Uterus (tissue), 3 donors: ENCODE measurements at regions not wholly inside any gene's neighbourhood (a gene's known extent, or its start where the extent isn't known, plus 50 kb on each side); places are given as distances from the start of the nearest gene placed in this dataset.

Experiments used
- DNase-seq, 2 donors: peaks; one replicate each; pipeline ENCODE4 v3.0.0-alpha.2; 2019 to 2020
- H3K27ac ChIP-seq, 2 donors: fragments of 200-600 bp; sonication (generic); 1 replicate in 1 of 2; 2 replicates in 1 of 2; pipeline ENCODE4 v1.5.1; 2016 to 2018
- H3K27me3 ChIP-seq, 2 donors: fragments of 200-600 bp; sonication (generic); one replicate each; pipeline ENCODE4 v1.5.1; 2018 to 2019; ENCODE audit warnings: control low read depth in 1 of 2
- H3K36me3 ChIP-seq, 2 donors: fragments of 200-600 bp; sonication (generic); one replicate each; pipeline ENCODE4 v1.5.1; 2019; ENCODE audit warnings: control low read depth in 1 of 2
- H3K4me1 ChIP-seq, 2 donors: fragments of 200-600 bp; sonication (generic); one replicate each; pipeline ENCODE4 v1.5.1; 2018 to 2019; ENCODE audit warnings: control low read depth in 1 of 2
- H3K4me3 ChIP-seq, 2 donors: fragments of 200-600 bp; sonication (generic); 1 replicate in 1 of 2; 2 replicates in 1 of 2; pipeline ENCODE4 v1.5.1; 2018 to 2019; ENCODE audit warnings: mild to moderate bottlenecking in 1 of 2
- H3K9me3 ChIP-seq, 2 donors: fragments of 200-600 bp; sonication (generic); one replicate each; pipeline ENCODE4 v1.5.1; 2019; ENCODE audit warnings: control low read depth in 1 of 2
- POLR2A ChIP-seq, 2 donors: fragments of 450-650 bp; IDR thresholded peaks; one replicate each; pipeline ENCODE4 v1.6.1; 2016; ENCODE audit warnings: antibody characterized with exemption in 2 of 2, mild to moderate bottlenecking in 1 of 2, moderate library complexity in 1 of 2
- intact Hi-C: fragments of 100-400 bp; cut with DNase I; formaldehyde crosslinking; loops from one replicate; pipeline ENCODE4 v1.15.1; 2023; ENCODE audit warnings: low total_unique reads
- TF ChIP-seq, protein P1 (sequence below), 4 experiments: fragments of 200-600 bp in 2 of 4; fragments of 450-650 bp in 2 of 4; sonication (generic) in 2 of 4; IDR thresholded peaks; one replicate each; pipeline ENCODE4 v1.5.1; 2016 to 2019; ENCODE audit warnings: antibody characterized with exemption in 4 of 4, mild to moderate bottlenecking in 2 of 4, moderate library complexity in 1 of 4
- donor health status: DM: yes; HTN: yes; CAD: no.

DNA sequence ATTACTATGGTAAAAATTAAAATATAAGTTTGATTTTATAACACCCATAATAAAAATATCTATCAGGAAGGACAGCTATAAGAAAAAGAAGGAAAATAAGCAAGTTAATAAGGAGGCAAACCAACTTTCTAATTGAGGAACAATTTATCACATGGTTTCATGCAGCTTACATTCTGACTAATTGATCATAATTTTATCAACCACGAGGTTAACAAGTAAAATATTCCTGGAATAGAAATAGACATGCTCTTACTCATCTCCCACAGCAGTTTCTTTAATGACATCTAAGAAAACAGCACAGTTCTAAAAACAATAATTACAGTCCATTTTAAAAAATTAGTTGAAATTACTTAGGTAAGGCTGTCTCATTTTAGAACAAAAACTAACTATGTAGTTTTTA is 130.8 kb upstream of the KRR1 start:
- no peaks in the 10 kb centered on the region for H3K4me1 ChIP-seq
- no peak overlapping the region for H3K27ac ChIP-seq
- H3K4me3 ChIP-seq: no peak overlapping the region
- no peaks in the 10 kb centered on the region for H3K27me3 ChIP-seq
- no peak for DNase-seq
- intact Hi-C loops: no loop called here
- H3K9me3 ChIP-seq: no peaks in the 10 kb centered on the region
- TF ChIP-seq, protein P1, sequence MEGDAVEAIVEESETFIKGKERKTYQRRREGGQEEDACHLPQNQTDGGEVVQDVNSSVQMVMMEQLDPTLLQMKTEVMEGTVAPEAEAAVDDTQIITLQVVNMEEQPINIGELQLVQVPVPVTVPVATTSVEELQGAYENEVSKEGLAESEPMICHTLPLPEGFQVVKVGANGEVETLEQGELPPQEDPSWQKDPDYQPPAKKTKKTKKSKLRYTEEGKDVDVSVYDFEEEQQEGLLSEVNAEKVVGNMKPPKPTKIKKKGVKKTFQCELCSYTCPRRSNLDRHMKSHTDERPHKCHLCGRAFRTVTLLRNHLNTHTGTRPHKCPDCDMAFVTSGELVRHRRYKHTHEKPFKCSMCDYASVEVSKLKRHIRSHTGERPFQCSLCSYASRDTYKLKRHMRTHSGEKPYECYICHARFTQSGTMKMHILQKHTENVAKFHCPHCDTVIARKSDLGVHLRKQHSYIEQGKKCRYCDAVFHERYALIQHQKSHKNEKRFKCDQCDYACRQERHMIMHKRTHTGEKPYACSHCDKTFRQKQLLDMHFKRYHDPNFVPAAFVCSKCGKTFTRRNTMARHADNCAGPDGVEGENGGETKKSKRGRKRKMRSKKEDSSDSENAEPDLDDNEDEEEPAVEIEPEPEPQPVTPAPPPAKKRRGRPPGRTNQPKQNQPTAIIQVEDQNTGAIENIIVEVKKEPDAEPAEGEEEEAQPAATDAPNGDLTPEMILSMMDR (IDR thresholded peaks at IDR 0.05): no peak
- no peak for TF ChIP-seq POLR2A (IDR thresholded peaks at IDR 0.05)
- H3K36me3 ChIP-seq: no peaks in the 10 kb centered on the region

DNA sequence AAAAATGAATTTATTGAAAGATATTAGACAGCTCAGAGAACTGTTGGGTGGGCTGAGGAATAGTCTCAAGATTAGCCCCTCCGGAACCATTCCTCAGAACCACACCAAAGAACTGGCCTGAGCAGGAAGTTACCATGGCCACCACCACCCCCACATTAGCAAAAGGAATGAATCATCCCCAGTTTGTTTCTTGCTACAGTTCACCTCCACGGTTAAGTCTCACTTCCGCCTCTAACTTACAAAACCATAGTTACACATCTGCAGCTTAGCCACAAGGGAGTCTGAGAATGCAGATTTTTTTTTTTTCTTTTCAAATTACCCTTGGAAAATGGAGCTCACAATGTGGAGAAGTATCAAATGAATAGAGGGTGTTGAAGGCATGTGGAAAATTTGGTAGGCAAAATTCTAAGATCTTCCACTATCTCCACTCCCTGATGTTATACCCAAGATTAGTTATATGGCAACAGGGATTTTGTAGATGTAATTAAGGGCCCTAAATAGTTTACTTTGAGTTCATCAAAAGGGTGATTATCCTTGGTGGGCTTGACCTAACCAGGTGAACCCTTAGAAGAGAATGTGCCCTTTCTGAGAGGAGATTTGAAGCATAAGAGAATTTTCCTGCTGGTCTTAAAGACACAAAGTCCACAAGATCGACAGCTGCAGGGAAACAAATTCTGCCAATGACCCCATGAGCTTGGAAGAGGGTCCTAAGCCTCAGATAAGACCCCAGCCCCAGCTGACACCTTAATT is 129.8 kb upstream of the KRR1 start:
- Histone ChIP-seq H3K36me3 (no peaks in the 10 kb centered on the region), H3K27ac (no peak overlapping the region), H3K9me3 (no peaks in the 10 kb centered on the region), H3K4me1 (no peaks in the 10 kb centered on the region), H3K4me3 (no peak overlapping the region), H3K27me3 (no peaks in the 10 kb centered on the region)
- no peak for TF ChIP-seq POLR2A (IDR thresholded peaks at IDR 0.05)
- TF ChIP-seq, protein P1 (IDR thresholded peaks at IDR 0.05): no peak
- intact Hi-C loops: no loop called here
- DNase-seq: no peak

DNA sequence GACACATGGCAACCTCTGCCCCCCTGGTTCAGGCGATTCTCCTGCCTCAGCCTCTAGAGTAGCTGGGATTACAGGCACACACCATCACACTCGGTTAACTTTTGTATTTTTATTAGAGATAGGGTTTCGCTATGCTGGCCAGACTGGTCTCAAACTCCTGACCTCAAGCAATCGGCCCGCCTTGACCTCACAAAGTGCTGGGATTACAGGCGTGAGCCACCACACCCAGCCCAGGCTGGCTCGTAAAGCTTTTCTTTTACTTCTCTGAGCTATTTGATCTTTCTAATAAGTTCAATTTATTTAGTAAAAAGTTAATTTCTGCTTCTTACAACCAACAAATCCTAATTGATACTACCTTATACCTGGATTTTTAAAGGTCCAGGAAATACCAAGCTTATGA is 127.4 kb upstream of the KRR1 start:
- no peaks in the 10 kb centered on the region for H3K9me3 ChIP-seq
- H3K36me3 ChIP-seq: no peaks in the 10 kb centered on the region
- intact Hi-C loops: no loop called here
- H3K27me3 ChIP-seq: no peaks in the 10 kb centered on the region
- DNase-seq: no peak
- no peaks in the 10 kb centered on the region for H3K4me1 ChIP-seq
- H3K27ac ChIP-seq: no peak overlapping the region
- TF ChIP-seq, protein P1 (IDR thresholded peaks at IDR 0.05): no peak
- no peak for TF ChIP-seq POLR2A (IDR thresholded peaks at IDR 0.05)
- no peak overlapping the region for H3K4me3 ChIP-seq

DNA sequence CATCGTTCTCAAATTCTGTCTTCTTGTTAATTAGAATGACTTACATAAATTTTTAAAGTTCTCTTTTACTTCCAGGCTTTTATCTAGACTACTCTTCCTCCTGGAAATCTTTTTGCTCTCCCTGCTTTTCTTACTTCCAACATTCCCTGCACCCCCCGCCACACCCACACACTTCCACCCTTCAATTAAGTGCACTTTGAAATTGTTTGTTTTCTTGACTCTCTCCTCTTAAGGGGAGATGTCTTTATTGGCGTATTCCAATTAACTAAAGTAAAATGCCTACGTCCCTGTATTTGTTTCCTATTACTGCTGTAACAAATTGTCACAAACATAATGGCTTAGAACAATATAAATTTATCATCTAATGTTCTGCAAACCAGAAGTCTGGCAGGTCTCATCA is 125.2 kb upstream of the KRR1 start:
- no peaks in the 10 kb centered on the region for H3K9me3 ChIP-seq
- intact Hi-C loops: no loop called here
- no peaks in the 10 kb centered on the region for H3K36me3 ChIP-seq
- H3K27ac ChIP-seq: no peak overlapping the region
- H3K27me3 ChIP-seq: no peaks in the 10 kb centered on the region
- no peak for DNase-seq
- H3K4me3 ChIP-seq: no peak overlapping the region
- no peak for TF ChIP-seq POLR2A (IDR thresholded peaks at IDR 0.05)
- TF ChIP-seq, protein P1 (IDR thresholded peaks at IDR 0.05): no peak
- no peaks in the 10 kb centered on the region for H3K4me1 ChIP-seq

DNA sequence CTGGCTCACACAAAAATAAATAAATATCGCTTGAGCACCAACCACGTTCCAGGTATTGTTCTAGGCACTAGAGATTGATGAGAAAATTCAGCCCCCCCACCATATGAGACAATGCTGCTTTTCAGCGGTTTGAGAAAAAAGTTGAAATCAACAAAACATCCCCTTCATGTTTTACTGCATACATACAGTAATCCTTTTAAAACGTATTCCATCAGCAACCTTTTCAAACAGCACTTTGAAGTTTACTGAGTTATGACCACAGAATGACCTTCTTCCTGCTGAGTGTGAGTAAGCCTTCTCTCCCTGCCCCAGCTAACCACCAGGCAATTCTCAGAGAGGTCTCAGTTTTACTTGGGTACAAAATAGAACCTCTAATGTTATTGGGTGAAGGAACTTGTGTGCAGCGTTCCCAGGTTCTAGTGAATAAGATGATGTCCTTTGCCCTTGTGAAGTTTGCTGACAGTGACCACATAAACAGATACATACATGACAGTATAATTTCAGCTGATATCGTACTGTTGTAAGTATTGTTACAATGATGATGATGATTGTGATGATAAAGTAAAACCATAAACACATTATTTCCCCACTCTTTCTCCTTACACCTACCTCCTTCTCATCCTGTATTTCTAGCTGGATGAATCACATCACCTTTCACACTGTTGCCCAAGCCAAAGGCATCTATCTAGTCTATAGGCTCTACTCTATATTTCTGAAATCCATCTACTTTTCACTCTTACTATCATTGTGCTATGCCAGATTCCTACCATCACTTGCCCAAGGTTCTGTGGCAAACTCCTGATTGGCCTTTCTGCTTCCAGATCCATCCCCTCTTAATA is 124.4 kb upstream of the KRR1 start:
- TF ChIP-seq, protein P1 (IDR thresholded peaks at IDR 0.05): no peak
- TF ChIP-seq POLR2A (IDR thresholded peaks at IDR 0.05): no peak
- H3K27me3 ChIP-seq: no peaks in the 10 kb centered on the region
- no peaks in the 10 kb centered on the region for H3K4me1 ChIP-seq
- no peaks in the 10 kb centered on the region for H3K9me3 ChIP-seq
- H3K4me3 ChIP-seq: no peak overlapping the region
- no peaks in the 10 kb centered on the region for H3K36me3 ChIP-seq
- intact Hi-C loops: no loop called here
- no peak for DNase-seq
- no peak overlapping the region for H3K27ac ChIP-seq
